Stomach (tissue), 8 donors: ENCODE measurements at regions not wholly inside any gene's neighbourhood (a gene's known extent, or its start where the extent isn't known, plus 50 kb on each side); places are given as distances from the start of the nearest gene placed in this dataset.

ENCODE experiments used
- DNase-seq, 2 donors: peaks; one replicate each; pipeline versions ENCODE4 v3.0.0 to v3.0.0-alpha.2; 2013 to 2019
- H3K27ac ChIP-seq, 5 donors: fragments of 200-600 bp in 4 of 5; sonication (generic) in 4 of 5; one replicate each; pipeline ENCODE4 v1.5.1; 2013 to 2019; ENCODE audit warnings: mild to moderate bottlenecking in 1 of 5, moderate library complexity in 1 of 5
- H3K27me3 ChIP-seq, 3 donors: fragments of 200-600 bp; sonication (generic); one replicate each; pipeline ENCODE4 v1.5.1; 2017 to 2019; ENCODE audit warnings: mixed run types in 1 of 3
- H3K36me3 ChIP-seq, 4 donors: fragments of 200-600 bp; sonication (generic); 1 replicate in 3 of 4; 2 replicates in 1 of 4; pipeline ENCODE4 v1.5.1; 2016 to 2019
- H3K4me1 ChIP-seq, 4 donors: fragments of 200-600 bp; sonication (generic); one replicate each; pipeline ENCODE4 v1.5.1; 2016 to 2019
- H3K4me3 ChIP-seq, 4 donors: fragments of 200-600 bp; sonication (generic) in 3 of 4; one replicate each; pipeline ENCODE4 v1.5.1; 2016 to 2019; ENCODE audit warnings: mild to moderate bottlenecking in 1 of 4
- H3K9me3 ChIP-seq, 4 donors: fragments of 200-600 bp; sonication (generic); one replicate each; pipeline ENCODE4 v1.5.1; 2016 to 2019
- CTCF ChIP-seq, 7 experiments: fragments of 450-650 bp in 4 of 7; fragments of 200-600 bp in 3 of 7; sonication (generic) in 3 of 7; IDR thresholded peaks; one replicate each; pipeline ENCODE4 v1.5.1; 2016 to 2019; ENCODE audit warnings: antibody characterized with exemption in 7 of 7, control low read depth in 2 of 7, mild to moderate bottlenecking in 1 of 7
- EP300 ChIP-seq: sonication (generic); formaldehyde crosslinking; IDR thresholded peaks from one replicate; pipeline ENCODE4 v1.6.1; 2017; ENCODE audit warnings: antibody characterized with exemption
- POLR2A ChIP-seq, 4 donors: fragments of 450-650 bp; IDR thresholded peaks; one replicate each; pipeline ENCODE4 v1.6.1; 2016; ENCODE audit warnings: antibody characterized with exemption in 4 of 4, control low read depth in 2 of 4, mild to moderate bottlenecking in 1 of 4, moderate library complexity in 1 of 4
- POLR2AphosphoS5 ChIP-seq, 3 donors: sonication (generic); formaldehyde crosslinking; IDR thresholded peaks; one replicate each; pipeline ENCODE4 v1.6.1; 2016; ENCODE audit warnings: antibody characterized with exemption in 3 of 3
- WGBS, 5 donors: extraction: QIAGEN DNeasy Blood & Tissue Kit in 3 of 5; methylation state at CpG; one replicate each; pipeline versions ENCODE4 v1.1.5 to v1.1.7; 2013 to 2018; 5-methylcytosine and 5-hydroxymethylcytosine counted together
- intact Hi-C: fragments of 100-400 bp; cut with DNase I; formaldehyde crosslinking; loops from one replicate; pipeline ENCODE4 v1.15.1; 2023; ENCODE audit warnings: low total_unique reads
- donor health status: healthy with polysubstance abuse.
- donor health status: Bipolar disorder and iron deficiency.
- donor health status: healthy.

GRCh38 chr5:2106721-2107120, 224.0 kb upstream of the IRX4 start:
- peaks cover 0 to 25% (median 16%) of the 10 kb centered on the region in 4 donors for H3K9me3 ChIP-seq
- H3K4me3 ChIP-seq, result no peak overlapping the region
- no peak overlapping the region for H3K27ac ChIP-seq
- no peaks in the 10 kb centered on the region for H3K36me3 ChIP-seq
- no peak for TF ChIP-seq CTCF (IDR thresholded peaks at IDR 0.05)
- no peak for TF ChIP-seq EP300
- TF ChIP-seq POLR2AphosphoS5 (IDR thresholded peaks at IDR 0.05), result no peak
- TF ChIP-seq POLR2A (IDR thresholded peaks at IDR 0.05), result no peak
- peaks cover 0 to 21% (median 0%) of the 10 kb centered on the region in 3 donors for H3K27me3 ChIP-seq
- WGBS, 5 donors, result 85 to 95% (median 89%) methylated on average over 2 of the region's 2 CpGs
- intact Hi-C loops, result no loop called here
- DNase-seq, result no peak
- H3K4me1 ChIP-seq, result no peaks in the 10 kb centered on the region

- Histone ChIP-seq H3K27me3 (peaks cover 0 to 12% (median 0%) of the 10 kb centered on the region in 3 donors), H3K36me3 (no peaks in the 10 kb centered on the region), H3K27ac (no peak overlapping the region), H3K4me1 (no peaks in the 10 kb centered on the region), H3K9me3 (peaks cover 0 to 21% (median 16%) of the 10 kb centered on the region in 4 donors), H3K4me3 (no peak overlapping the region)
- intact Hi-C loops, result no loop called here
- 69 to 86% (median 80%) methylated on average over 12 of the region's 12 CpGs for WGBS, 5 donors
- no peak for DNase-seq
- TF ChIP-seq CTCF (IDR thresholded peaks at IDR 0.05) (no peak), EP300 (no peak), POLR2AphosphoS5 (IDR thresholded peaks at IDR 0.05) (no peak), POLR2A (IDR thresholded peaks at IDR 0.05) (no peak)
Observed at GRCh38 chr5:2105141-2105540, 222.4 kb upstream of the IRX4 start.

- TF ChIP-seq POLR2A (IDR thresholded peaks at IDR 0.05) (no peak), EP300 (no peak), CTCF (IDR thresholded peaks at IDR 0.05) (no peak), POLR2AphosphoS5 (IDR thresholded peaks at IDR 0.05) (no peak)
- no peak overlapping the region for H3K27ac ChIP-seq
- WGBS, 5 donors, result 49 to 77% (median 61%) methylated on average over 6 of the region's 6 CpGs
- intact Hi-C loops, result no loop called here
- no peak for DNase-seq
- no peak overlapping the region for H3K4me3 ChIP-seq
- peaks cover 0 to 12% (median 0%) of the 10 kb centered on the region in 3 donors for H3K27me3 ChIP-seq
- H3K36me3 ChIP-seq, result no peaks in the 10 kb centered on the region
- no peaks in the 10 kb centered on the region for H3K4me1 ChIP-seq
- H3K9me3 ChIP-seq, result peaks cover 0 to 21% (median 16%) of the 10 kb centered on the region in 4 donors
Observed at GRCh38 chr5:2103940-2104339, 221.2 kb upstream of the IRX4 start.

GRCh38 chr5:2102819-2103776, 220.4 kb upstream of the IRX4 start:
- intact Hi-C loops, result no loop called here
- Histone ChIP-seq H3K9me3 (peaks cover 0 to 21% (median 16%) of the 10 kb centered on the region in 4 donors), H3K27me3 (peaks cover 0 to 12% (median 0%) of the 10 kb centered on the region in 3 donors), H3K4me3 (no peak overlapping the region), H3K4me1 (no peaks in the 10 kb centered on the region), H3K27ac (no peak overlapping the region), H3K36me3 (no peaks in the 10 kb centered on the region)
- WGBS, 5 donors, result 79 to 86% (median 83%) methylated on average over 36 of the region's 36 CpGs
- TF ChIP-seq EP300, result no peak
- TF ChIP-seq POLR2AphosphoS5 (IDR thresholded peaks at IDR 0.05), result no peak
- TF ChIP-seq POLR2A (IDR thresholded peaks at IDR 0.05), result no peak
- TF ChIP-seq CTCF (IDR thresholded peaks at IDR 0.05), result no peak
- no peak for DNase-seq
